ENCODE measurements at regions not wholly inside any gene's neighbourhood (a gene's known extent, or its start where the extent isn't known, plus 50 kb on each side); places are given as distances from the start of the nearest gene placed in this dataset.

- TF ChIP-seq SRF (IDR thresholded peaks at IDR 0.05; ENCODE audit: low read depth, low read length) (no peak), YY1 (IDR thresholded peaks at IDR 0.05; ENCODE audit: low read depth, low read length) (no peak), JUN (IDR thresholded peaks at IDR 0.05; ENCODE audit: low read depth, low read length) (no peak), E2F6 (IDR thresholded peaks at IDR 0.05) (no peak), TCF12 (IDR thresholded peaks at IDR 0.05; ENCODE audit: low read depth, low read length) (no peak), RNF2 (IDR thresholded peaks at IDR 0.05; ENCODE audit: borderline replicate concordance, low read depth, low read length, missing control alignments, poor library complexity, severe bottlenecking) (no peak), PHF8 (conservative IDR thresholded peaks at IDR 0.05; ENCODE audit: low read depth, low read length) (no peak), TAF7 (optimal IDR thresholded peaks at IDR 0.05; ENCODE audit: borderline replicate concordance, low read depth, low read length) (no peak), RXRA (IDR thresholded peaks at IDR 0.05; ENCODE audit: insufficient read depth, low read depth, low read length) (no peak), CREB1 (IDR thresholded peaks at IDR 0.05) (no peak), FOSL1 (IDR thresholded peaks at IDR 0.05; ENCODE audit: insufficient read depth, low read depth, low read length) (no peak), ATF2 (IDR thresholded peaks at IDR 0.05; ENCODE audit: low read length) (no peak), POLR2AphosphoS5 (IDR thresholded peaks at IDR 0.05; ENCODE audit: low read depth, low read length) (no peak)
- WGBS, 2 experiments (ENCODE audit: extremely low coverage in 1 of 2, insufficient coverage in 1 of 2, insufficient read length in 1 of 2, insufficient replicate concordance in 2 of 2, low coverage in 1 of 2, low lambda C conversion rate in 2 of 2, missing lambda C conversion rate in 1 of 2), result 96% methylated on average over 3 of the region's 3 CpGs; no CpG with 5 or more reads in 1 of the 2 experiments
- H3K9ac ChIP-seq (replicated peaks in 1 of 4; ENCODE audit: extremely low read depth in 1 of 4, low read depth in 3 of 4, low read length in 3 of 4), result no peak overlapping the region
- H2BK20ac ChIP-seq (ENCODE audit: low read length), result no peak overlapping the region
- no peak overlapping the region for H3K4me2 ChIP-seq (ENCODE audit: insufficient read depth in 1 of 2, low read depth in 2 of 2, low read length in 2 of 2)
- no peaks in the 10 kb centered on the region for H3K27me3 ChIP-seq (replicated peaks in 1 of 4; ENCODE audit: control insufficient read depth in 3 of 4, extremely low read depth in 1 of 4, insufficient read depth in 3 of 4, low read length in 3 of 4)
- POLR2A ChIA-PET (ENCODE audit: partially characterized antibody), result no interaction called here
- H3K4me3 ChIP-seq (ENCODE audit: extremely low read depth in 1 of 4, insufficient read depth in 2 of 4, low read depth in 3 of 4, low read length in 4 of 4), result no peak overlapping the region
- no peak overlapping the region for H2BK12ac ChIP-seq (ENCODE audit: low read depth, low read length)
- H3K79me2 ChIP-seq (ENCODE audit: control insufficient read depth in 1 of 2, insufficient read depth in 2 of 2, low read length in 2 of 2), result no peaks in the 10 kb centered on the region
- no peak overlapping the region for H3K56ac ChIP-seq (replicated peaks; ENCODE audit: insufficient read length, low read depth, low read length)
- no peak overlapping the region for H2BK5ac ChIP-seq (ENCODE audit: low read depth, low read length)
- H3K23me2 ChIP-seq (ENCODE audit: low read depth, low read length), result no peaks in the 10 kb centered on the region
- FAIRE-seq (no peak), DNase-seq (ENCODE audit: low read depth in 1 of 2, low spot score in 2 of 2) (no peak)
- H2AK5ac ChIP-seq (ENCODE audit: low read depth, low read length), result no peak overlapping the region
- no peaks in the 10 kb centered on the region for H3K36me3 ChIP-seq (ENCODE audit: control insufficient read depth in 2 of 4, insufficient read depth in 4 of 4, low read length in 3 of 4)
- no peak overlapping the region for H2AFZ ChIP-seq (ENCODE audit: low read length)
- H4K5ac ChIP-seq (ENCODE audit: insufficient read length, low read depth, low read length), result no peak overlapping the region
- CTCF ChIA-PET (ENCODE audit: partially characterized antibody), result no interaction called here
- H3K4me1 ChIP-seq (replicated peaks in 1 of 4; ENCODE audit: control insufficient read depth in 3 of 4, insufficient read depth in 4 of 4, low read length in 3 of 4), result no peaks in the 10 kb centered on the region
- no peak overlapping the region for H3K14ac ChIP-seq (ENCODE audit: insufficient read length)
- H3K27ac ChIP-seq (ENCODE audit: low read depth, low read length), result no peak overlapping the region
- no peaks in the 10 kb centered on the region for H4K20me1 ChIP-seq (replicated peaks in 1 of 2; ENCODE audit: control insufficient read depth in 1 of 2, insufficient read depth in 2 of 2, low read length in 2 of 2)
- H3K9me3 ChIP-seq (ENCODE audit: insufficient read depth in 2 of 2, low read depth in 1 of 2, low read length in 1 of 2), result no peaks in the 10 kb centered on the region
- H4K8ac ChIP-seq (ENCODE audit: extremely low read depth, insufficient read depth, low read length), result no peak overlapping the region
- no peak overlapping the region for H2BK120ac ChIP-seq (replicated peaks; ENCODE audit: low read depth, low read length)
- no peak overlapping the region for H3K4ac ChIP-seq (replicated peaks; ENCODE audit: insufficient read length, low read depth, low read length)
- no peak overlapping the region for H3K23ac ChIP-seq (ENCODE audit: insufficient read length)
- H3K18ac ChIP-seq (ENCODE audit: extremely low read depth, low read length), result no peak overlapping the region
- no peak overlapping the region for H4K91ac ChIP-seq (replicated peaks; ENCODE audit: insufficient read length, low read length)
- H2BK15ac ChIP-seq (ENCODE audit: low read length), result no peak overlapping the region
- H3K79me1 ChIP-seq (ENCODE audit: low read depth, low read length), result no peaks in the 10 kb centered on the region
Measured at GRCh38 chrX:25659317-25659716, 478.8 kb upstream of the MAGEB18 start.
